ENCODE measurements at regions not wholly inside any gene's neighbourhood (a gene's known extent, or its start where the extent isn't known, plus 50 kb on each side); places are given as distances from the start of the nearest gene placed in this dataset.

- H3K4ac ChIP-seq (ENCODE audit: low read depth, low read length): no peak overlapping the region
- no peak overlapping the region for H3K4me2 ChIP-seq (ENCODE audit: low read length)
- H3K36me3 ChIP-seq (ENCODE audit: control insufficient read depth, insufficient read depth, low read length): no peaks in the 10 kb centered on the region
- no peak overlapping the region for H3K18ac ChIP-seq (ENCODE audit: low read length)
- no peak overlapping the region for H3K4me3 ChIP-seq (ENCODE audit: low read length)
- no peak overlapping the region for H3K56ac ChIP-seq (ENCODE audit: low read length)
- no peaks in the 10 kb centered on the region for H3K79me2 ChIP-seq (ENCODE audit: control insufficient read depth, insufficient read depth, low read length)
- no peak overlapping the region for H4K5ac ChIP-seq (ENCODE audit: low read length)
- H2BK5ac ChIP-seq (ENCODE audit: low read length): no peak overlapping the region
- no peak overlapping the region for H2BK15ac ChIP-seq (replicated peaks; ENCODE audit: low read depth)
- H3K23ac ChIP-seq (ENCODE audit: low read length): no peak overlapping the region
- H3K79me1 ChIP-seq (ENCODE audit: low read length): no peaks in the 10 kb centered on the region
- H2AK5ac ChIP-seq (ENCODE audit: low read length): no peak overlapping the region
- H3K27ac ChIP-seq (ENCODE audit: low read depth, low read length): no peak overlapping the region
- H2BK120ac ChIP-seq (ENCODE audit: low read depth, low read length): no peak overlapping the region
- WGBS (ENCODE audit: extremely low coverage, insufficient coverage, low lambda C conversion rate): no CpG with 5 or more reads among the region's 5 CpGs
- H3K9ac ChIP-seq (ENCODE audit: low read length): no peak overlapping the region
- H4K8ac ChIP-seq (ENCODE audit: low read depth, low read length): no peak overlapping the region
- H3K27me3 ChIP-seq (ENCODE audit: insufficient read depth, low read length, poor library complexity): no peaks in the 10 kb centered on the region
- H3K4me1 ChIP-seq (ENCODE audit: control insufficient read depth, low read depth, low read length): no peaks in the 10 kb centered on the region
- DNase-seq: no peak
These were observed 307.6 kb upstream of the PLXNA2 start for GRCh38 chr1:208551633-208552320.

- Histone ChIP-seq H3K27ac (ENCODE audit: low read depth, low read length) (no peak overlapping the region), H4K5ac (ENCODE audit: low read length) (no peak overlapping the region), H2BK5ac (ENCODE audit: low read length) (no peak overlapping the region), H2AK5ac (ENCODE audit: low read length) (no peak overlapping the region), H3K4me2 (ENCODE audit: low read length) (no peak overlapping the region), H4K8ac (ENCODE audit: low read depth, low read length) (no peak overlapping the region), H3K23ac (ENCODE audit: low read length) (no peak overlapping the region), H3K79me1 (ENCODE audit: low read length) (no peaks in the 10 kb centered on the region), H3K4me1 (ENCODE audit: control insufficient read depth, low read depth, low read length) (no peaks in the 10 kb centered on the region), H3K9ac (ENCODE audit: low read length) (no peak overlapping the region), H3K56ac (ENCODE audit: low read length) (no peak overlapping the region), H2BK15ac (replicated peaks; ENCODE audit: low read depth) (no peak overlapping the region), H3K4me3 (ENCODE audit: low read length) (no peak overlapping the region), H3K18ac (ENCODE audit: low read length) (no peak overlapping the region), H3K4ac (ENCODE audit: low read depth, low read length) (no peak overlapping the region), H3K27me3 (ENCODE audit: insufficient read depth, low read length, poor library complexity) (no peaks in the 10 kb centered on the region), H3K36me3 (ENCODE audit: control insufficient read depth, insufficient read depth, low read length) (no peaks in the 10 kb centered on the region), H3K79me2 (ENCODE audit: control insufficient read depth, insufficient read depth, low read length) (no peaks in the 10 kb centered on the region), H2BK120ac (ENCODE audit: low read depth, low read length) (no peak overlapping the region)
- no peak for DNase-seq
These were observed 308.7 kb upstream of the PLXNA2 start for GRCh38 chr1:208552928-208553327.

GRCh38 chr1:208556461-208556860, 312.3 kb upstream of the PLXNA2 start:
- Histone ChIP-seq H3K36me3 (ENCODE audit: control insufficient read depth, insufficient read depth, low read length) (no peaks in the 10 kb centered on the region), H3K56ac (ENCODE audit: low read length) (no peak overlapping the region), H3K79me2 (ENCODE audit: control insufficient read depth, insufficient read depth, low read length) (no peaks in the 10 kb centered on the region), H2BK5ac (ENCODE audit: low read length) (no peak overlapping the region), H4K8ac (ENCODE audit: low read depth, low read length) (no peak overlapping the region), H2BK120ac (ENCODE audit: low read depth, low read length) (no peak overlapping the region), H3K23ac (ENCODE audit: low read length) (no peak overlapping the region), H3K79me1 (ENCODE audit: low read length) (no peaks in the 10 kb centered on the region), H3K9ac (ENCODE audit: low read length) (no peak overlapping the region), H3K4me1 (ENCODE audit: control insufficient read depth, low read depth, low read length) (no peaks in the 10 kb centered on the region), H2BK15ac (replicated peaks; ENCODE audit: low read depth) (no peak overlapping the region), H2AK5ac (ENCODE audit: low read length) (no peak overlapping the region), H3K4me3 (ENCODE audit: low read length) (no peak overlapping the region), H3K4ac (ENCODE audit: low read depth, low read length) (no peak overlapping the region), H4K5ac (ENCODE audit: low read length) (no peak overlapping the region), H3K27me3 (ENCODE audit: insufficient read depth, low read length, poor library complexity) (no peaks in the 10 kb centered on the region), H3K27ac (ENCODE audit: low read depth, low read length) (no peak overlapping the region), H3K18ac (ENCODE audit: low read length) (no peak overlapping the region), H3K4me2 (ENCODE audit: low read length) (no peak overlapping the region)
- DNase-seq: no peak
- WGBS (ENCODE audit: extremely low coverage, insufficient coverage, low lambda C conversion rate): no CpG with 5 or more reads among the region's 6 CpGs

- Histone ChIP-seq H3K27ac (ENCODE audit: low read depth, low read length) (no peak overlapping the region), H3K9ac (ENCODE audit: low read length) (no peak overlapping the region), H3K79me2 (ENCODE audit: control insufficient read depth, insufficient read depth, low read length) (no peaks in the 10 kb centered on the region), H2BK120ac (ENCODE audit: low read depth, low read length) (no peak overlapping the region), H3K23ac (ENCODE audit: low read length) (no peak overlapping the region), H3K4me2 (ENCODE audit: low read length) (no peak overlapping the region), H2BK5ac (ENCODE audit: low read length) (no peak overlapping the region), H3K27me3 (ENCODE audit: insufficient read depth, low read length, poor library complexity) (no peaks in the 10 kb centered on the region), H3K18ac (ENCODE audit: low read length) (no peak overlapping the region), H4K8ac (ENCODE audit: low read depth, low read length) (no peak overlapping the region), H3K4me3 (ENCODE audit: low read length) (no peak overlapping the region), H2AK5ac (ENCODE audit: low read length) (no peak overlapping the region), H3K79me1 (ENCODE audit: low read length) (no peaks in the 10 kb centered on the region), H3K56ac (ENCODE audit: low read length) (no peak overlapping the region), H3K36me3 (ENCODE audit: control insufficient read depth, insufficient read depth, low read length) (no peaks in the 10 kb centered on the region), H3K4me1 (ENCODE audit: control insufficient read depth, low read depth, low read length) (no peaks in the 10 kb centered on the region), H2BK15ac (replicated peaks; ENCODE audit: low read depth) (no peak overlapping the region), H4K5ac (ENCODE audit: low read length) (no peak overlapping the region), H3K4ac (ENCODE audit: low read depth, low read length) (no peak overlapping the region)
- DNase-seq: no peak
- WGBS (ENCODE audit: extremely low coverage, insufficient coverage, low lambda C conversion rate): no CpG with 5 or more reads among the region's 2 CpGs
These were observed 313.0 kb upstream of the PLXNA2 start for GRCh38 chr1:208557046-208557722.

GRCh38 chr1:208557723-208558094, 313.5 kb upstream of the PLXNA2 start:
- no peaks in the 10 kb centered on the region for H3K4me1 ChIP-seq (ENCODE audit: control insufficient read depth, low read depth, low read length)
- no CpG with 5 or more reads among the region's 3 CpGs for WGBS (ENCODE audit: extremely low coverage, insufficient coverage, low lambda C conversion rate)
- H3K36me3 ChIP-seq (ENCODE audit: control insufficient read depth, insufficient read depth, low read length): no peaks in the 10 kb centered on the region
- H3K27ac ChIP-seq (ENCODE audit: low read depth, low read length): no peak overlapping the region
- H3K9ac ChIP-seq (ENCODE audit: low read length): no peak overlapping the region
- H3K27me3 ChIP-seq (ENCODE audit: insufficient read depth, low read length, poor library complexity): no peaks in the 10 kb centered on the region
- no peak overlapping the region for H3K4ac ChIP-seq (ENCODE audit: low read depth, low read length)
- H3K79me2 ChIP-seq (ENCODE audit: control insufficient read depth, insufficient read depth, low read length): no peaks in the 10 kb centered on the region
- no peak overlapping the region for H2BK5ac ChIP-seq (ENCODE audit: low read length)
- no peak overlapping the region for H3K4me3 ChIP-seq (ENCODE audit: low read length)
- no peak overlapping the region for H2AK5ac ChIP-seq (ENCODE audit: low read length)
- H2BK120ac ChIP-seq (ENCODE audit: low read depth, low read length): no peak overlapping the region
- H4K5ac ChIP-seq (ENCODE audit: low read length): no peak overlapping the region
- H3K18ac ChIP-seq (ENCODE audit: low read length): no peak overlapping the region
- H4K8ac ChIP-seq (ENCODE audit: low read depth, low read length): no peak overlapping the region
- H2BK15ac ChIP-seq (replicated peaks; ENCODE audit: low read depth): no peak overlapping the region
- no peak overlapping the region for H3K23ac ChIP-seq (ENCODE audit: low read length)
- H3K56ac ChIP-seq (ENCODE audit: low read length): no peak overlapping the region
- no peaks in the 10 kb centered on the region for H3K79me1 ChIP-seq (ENCODE audit: low read length)
- no peak for DNase-seq
- H3K4me2 ChIP-seq (ENCODE audit: low read length): no peak overlapping the region
